SK-N-DZ (cell line): ENCODE measurements at regions not wholly inside any gene's neighbourhood (a gene's known extent, or its start where the extent isn't known, plus 50 kb on each side); places are given as distances from the start of the nearest gene placed in this dataset.

Source experiments
- DNase-seq: peaks from one replicate; pipeline ENCODE4 v3.0.0-alpha.2; 2015; ENCODE audit warnings: low spot score

- no peak for DNase-seq
These were observed 286.0 kb upstream of the ZPLD1 start for GRCh38 chr3:102148598-102149337.

- no peak for DNase-seq
These were observed 282.9 kb upstream of the ZPLD1 start for GRCh38 chr3:102151935-102152334.

GRCh38 chr3:102156426-102156825, 278.4 kb upstream of the ZPLD1 start:
- no peak for DNase-seq

GRCh38 chr3:102158080-102158740, 276.6 kb upstream of the ZPLD1 start:
- DNase-seq, result no peak

- DNase-seq, result no peak
These were observed 274.9 kb upstream of the ZPLD1 start for GRCh38 chr3:102159810-102160451.

- no peak for DNase-seq
These were observed 273.3 kb upstream of the ZPLD1 start for GRCh38 chr3:102161384-102162006.

GRCh38 chr3:102162251-102162650, 272.6 kb upstream of the ZPLD1 start:
- DNase-seq, result no peak

- no peak for DNase-seq
These were observed 271.6 kb upstream of the ZPLD1 start for GRCh38 chr3:102163039-102163817.

GRCh38 chr3:102163818-102164154, 271.0 kb upstream of the ZPLD1 start:
- no peak for DNase-seq

- DNase-seq, result no peak
These were observed 269.4 kb upstream of the ZPLD1 start for GRCh38 chr3:102165367-102165766.

- peak; percentile 30 for DNase-seq
These were observed 264.8 kb upstream of the ZPLD1 start for GRCh38 chr3:102169915-102170479.

GRCh38 chr3:102170545-102170944, 264.3 kb upstream of the ZPLD1 start:
- no peak for DNase-seq

- DNase-seq, result no peak
These were observed 260.5 kb upstream of the ZPLD1 start for GRCh38 chr3:102174312-102174712.

GRCh38 chr3:102174832-102175374, 259.9 kb upstream of the ZPLD1 start:
- DNase-seq, result no peak

GRCh38 chr3:102176333-102177050, 258.3 kb upstream of the ZPLD1 start:
- no peak for DNase-seq

- no peak for DNase-seq
These were observed 257.6 kb upstream of the ZPLD1 start for GRCh38 chr3:102177075-102177755.

- DNase-seq, result no peak
These were observed 256.0 kb upstream of the ZPLD1 start for GRCh38 chr3:102178817-102179216.

GRCh38 chr3:102179326-102180177, 255.3 kb upstream of the ZPLD1 start:
- DNase-seq, result no peak
